ENCODE measurements at regions not wholly inside any gene's neighbourhood (a gene's known extent, or its start where the extent isn't known, plus 50 kb on each side); places are given as distances from the start of the nearest gene placed in this dataset.

GRCh38 chr1:213868482-213868881, 119.3 kb upstream of the PROX1 start:
- TF ChIP-seq FOXK2 (IDR thresholded peaks at IDR 0.05) (no peak), SP1 (IDR thresholded peaks at IDR 0.05) (no peak), FOXA1 (IDR thresholded peaks at IDR 0.05) (no peak), ARNT (IDR thresholded peaks at IDR 0.05) (no peak), FOXM1 (IDR thresholded peaks at IDR 0.05; ENCODE audit: borderline replicate concordance) (no peak), ZNF384 (IDR thresholded peaks at IDR 0.05) (no peak)
- TF ChIP-seq, protein P1, sequence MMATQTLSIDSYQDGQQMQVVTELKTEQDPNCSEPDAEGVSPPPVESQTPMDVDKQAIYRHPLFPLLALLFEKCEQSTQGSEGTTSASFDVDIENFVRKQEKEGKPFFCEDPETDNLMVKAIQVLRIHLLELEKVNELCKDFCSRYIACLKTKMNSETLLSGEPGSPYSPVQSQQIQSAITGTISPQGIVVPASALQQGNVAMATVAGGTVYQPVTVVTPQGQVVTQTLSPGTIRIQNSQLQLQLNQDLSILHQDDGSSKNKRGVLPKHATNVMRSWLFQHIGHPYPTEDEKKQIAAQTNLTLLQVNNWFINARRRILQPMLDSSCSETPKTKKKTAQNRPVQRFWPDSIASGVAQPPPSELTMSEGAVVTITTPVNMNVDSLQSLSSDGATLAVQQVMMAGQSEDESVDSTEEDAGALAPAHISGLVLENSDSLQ (IDR thresholded peaks at IDR 0.05) = no peak
